H1 (cell line): ENCODE measurements at regions not wholly inside any gene's neighbourhood (a gene's known extent, or its start where the extent isn't known, plus 50 kb on each side); places are given as distances from the start of the nearest gene placed in this dataset.

ENCODE experiments used
- CTCF ChIA-PET: fragments of 300-600 bp; sonication (Branson Sonifier 250); formaldehyde crosslinking; loops from one replicate; lab custom pipeline; 2021; ENCODE audit not compliant: partially characterized antibody; lab: Charles Lee
- POLR2A ChIA-PET: fragments of 300-600 bp; sonication (Branson Sonifier 250); formaldehyde crosslinking; loops from one replicate; lab custom pipeline; 2021; ENCODE audit warnings: inconsistent platforms; ENCODE audit not compliant: partially characterized antibody; lab: Charles Lee
- DNase-seq, 2 experiments: peaks; one replicate each; pipeline versions ENCODE4 v3.0.0 to v3.0.0-alpha.2; 2010 to 2022; ENCODE audit warnings: low spot score in 2 of 2, low read depth in 1 of 2, mixed read lengths in 1 of 2
- FAIRE-seq: peaks from 2 replicates; lab custom pipeline; 2011; peaks lifted over from hg19 to GRCh38; lab: Jason Lieb, UNC
- H2AFZ ChIP-seq: 2 replicates; pipeline ENCODE4 v1.8.1; 2012; ENCODE audit warnings: low read length, inconsistent platforms
- H2AK5ac ChIP-seq: 2 replicates; pipeline ENCODE4 v1.6.1; 2013; ENCODE audit warnings: low read depth, low read length
- H2BK120ac ChIP-seq: replicated peaks from 2 replicates; pipeline ENCODE3; 2013; ENCODE audit warnings: low read depth, low read length, inconsistent platforms
- H2BK12ac ChIP-seq: 2 replicates; pipeline ENCODE4 v1.6.1; 2013; ENCODE audit warnings: low read depth, low read length
- H2BK15ac ChIP-seq: 2 replicates; pipeline ENCODE4 v1.6.1; 2013; ENCODE audit warnings: low read length
- H2BK20ac ChIP-seq: 2 replicates; pipeline ENCODE4 v1.6.1; 2013; ENCODE audit warnings: low read length
- H2BK5ac ChIP-seq: 2 replicates; pipeline ENCODE4 v1.6.1; 2013; ENCODE audit warnings: low read depth, low read length
- H3K14ac ChIP-seq: 2 replicates; pipeline ENCODE4 v1.6.1; 2013; ENCODE audit warnings: inconsistent platforms; ENCODE audit not compliant: insufficient read length
- H3K18ac ChIP-seq: 2 replicates; pipeline ENCODE4 v1.6.1; 2013; ENCODE audit warnings: low read length; ENCODE audit errors: extremely low read depth
- H3K23ac ChIP-seq: 2 replicates; pipeline ENCODE4 v1.6.1; 2013; ENCODE audit warnings: inconsistent platforms; ENCODE audit not compliant: insufficient read length
- H3K23me2 ChIP-seq: 2 replicates; pipeline ENCODE4 v1.6.1; 2013; ENCODE audit warnings: low read depth, low read length
- H3K27ac ChIP-seq: 2 replicates; pipeline ENCODE4 v1.6.1; 2011; ENCODE audit warnings: low read depth, low read length, inconsistent platforms
- H3K27me3 ChIP-seq, 4 experiments: replicated peaks in 1 of 4; 1 replicate in 1 of 4; 2 replicates in 3 of 4; pipeline versions ENCODE4 v1.6.1 to v1.8.1; 2011 to 2013; ENCODE audit warnings: low read length in 3 of 4, mild to moderate bottlenecking in 3 of 4, inconsistent platforms in 2 of 4, mixed read lengths in 2 of 4, moderate library complexity in 1 of 4; ENCODE audit not compliant: control insufficient read depth in 3 of 4, insufficient read depth in 3 of 4; ENCODE audit errors: extremely low read depth in 1 of 4
- H3K36me3 ChIP-seq, 4 experiments: 2 replicates each; pipeline versions ENCODE4 v1.6.1 to v1.8.1; 2011 to 2013; ENCODE audit warnings: mild to moderate bottlenecking in 4 of 4, low read length in 3 of 4, moderate library complexity in 2 of 4, control low read depth in 1 of 4, inconsistent platforms in 1 of 4; ENCODE audit not compliant: insufficient read depth in 4 of 4, control insufficient read depth in 2 of 4
- H3K4ac ChIP-seq: replicated peaks from 2 replicates; pipeline ENCODE3; 2013; ENCODE audit warnings: low read length, low read depth, mixed read lengths, inconsistent platforms; ENCODE audit not compliant: insufficient read length
- H3K4me1 ChIP-seq, 4 experiments: replicated peaks in 1 of 4; 1 replicate in 1 of 4; 2 replicates in 3 of 4; pipeline versions ENCODE4 v1.6.1 to v1.8.1; 2011 to 2013; ENCODE audit warnings: low read length in 3 of 4, inconsistent platforms in 2 of 4, mixed read lengths in 1 of 4; ENCODE audit not compliant: insufficient read depth in 4 of 4, control insufficient read depth in 3 of 4
- H3K4me2 ChIP-seq, 2 experiments: 2 replicates each; pipeline versions ENCODE4 v1.6.1 to v1.8.1; 2011 to 2013; ENCODE audit warnings: low read depth in 2 of 2, low read length in 2 of 2, control low read depth in 1 of 2, inconsistent platforms in 1 of 2, mild to moderate bottlenecking in 1 of 2; ENCODE audit not compliant: insufficient read depth in 1 of 2
- H3K4me3 ChIP-seq, 4 experiments: fragments of 200-600, 300-600 bp in 1 of 4; sonication (generic), shearing (Covaris generic), sonication (Bioruptor Twin) in 1 of 4; 2 replicates each; pipeline versions ENCODE4 v1.5.1 to v1.8.1; 2011 to 2016; ENCODE audit warnings: low read length in 4 of 4, low read depth in 3 of 4, control low read depth in 2 of 4, inconsistent platforms in 2 of 4, mild to moderate bottlenecking in 2 of 4, mixed read lengths in 1 of 4, moderate library complexity in 1 of 4; ENCODE audit not compliant: insufficient read depth in 2 of 4; ENCODE audit errors: extremely low read depth in 1 of 4
- H3K56ac ChIP-seq: replicated peaks from 2 replicates; pipeline ENCODE3; 2013; ENCODE audit warnings: low read depth, mild to moderate bottlenecking, mixed read lengths, low read length, inconsistent platforms; ENCODE audit not compliant: insufficient read length
- H3K79me1 ChIP-seq: 2 replicates; pipeline ENCODE4 v1.6.1; 2013; ENCODE audit warnings: low read depth, low read length, control low read depth
- H3K79me2 ChIP-seq, 2 experiments: 2 replicates each; pipeline versions ENCODE4 v1.6.1 to v1.8.1; 2012 to 2013; ENCODE audit warnings: low read length in 2 of 2, mild to moderate bottlenecking in 2 of 2, inconsistent platforms in 1 of 2; ENCODE audit not compliant: insufficient read depth in 2 of 2, control insufficient read depth in 1 of 2
- H3K9ac ChIP-seq, 4 experiments: replicated peaks in 1 of 4; 1 replicate in 1 of 4; 2 replicates in 3 of 4; pipeline versions ENCODE4 v1.6.1 to v1.8.1; 2011 to 2013; ENCODE audit warnings: low read depth in 3 of 4, low read length in 3 of 4, control low read depth in 2 of 4, mild to moderate bottlenecking in 2 of 4, moderate library complexity in 2 of 4, inconsistent platforms in 1 of 4; ENCODE audit errors: extremely low read depth in 1 of 4
- H3K9me3 ChIP-seq, 2 experiments: 2 replicates each; pipeline versions ENCODE4 v1.6.1 to v1.8.1; 2012 to 2013; ENCODE audit warnings: mild to moderate bottlenecking in 2 of 2, moderate library complexity in 2 of 2, control low read depth in 1 of 2, inconsistent platforms in 1 of 2, low read depth in 1 of 2, low read length in 1 of 2, mixed read lengths in 1 of 2; ENCODE audit not compliant: insufficient read depth in 2 of 2
- H4K20me1 ChIP-seq, 2 experiments: replicated peaks in 1 of 2; 2 replicates each; pipeline versions ENCODE3 to v1.8.1; 2011 to 2013; ENCODE audit warnings: inconsistent platforms in 2 of 2, low read length in 2 of 2, mild to moderate bottlenecking in 1 of 2; ENCODE audit not compliant: insufficient read depth in 2 of 2, control insufficient read depth in 1 of 2
- H4K5ac ChIP-seq: 2 replicates; pipeline ENCODE4 v1.6.1; 2013; ENCODE audit warnings: low read length, low read depth, mixed read lengths, inconsistent platforms; ENCODE audit not compliant: insufficient read length
- H4K8ac ChIP-seq: 2 replicates; pipeline ENCODE4 v1.8.0; 2013; ENCODE audit warnings: mild to moderate bottlenecking, moderate library complexity, low read length, inconsistent platforms; ENCODE audit not compliant: insufficient read depth; ENCODE audit errors: extremely low read depth
- H4K91ac ChIP-seq: replicated peaks from 2 replicates; pipeline ENCODE3; 2013; ENCODE audit warnings: low read length, mixed read lengths, inconsistent platforms; ENCODE audit not compliant: insufficient read length
- ATF2 ChIP-seq: IDR thresholded peaks from 2 replicates; pipeline ENCODE4 v1.6.1; 2012; ENCODE audit warnings: low read length, inconsistent platforms
- BCL11A ChIP-seq, 2 experiments: IDR thresholded peaks; one replicate each; pipeline ENCODE4 v1.6.1; 2011; ENCODE audit warnings: low read depth in 2 of 2, low read length in 2 of 2, mild to moderate bottlenecking in 2 of 2
- CBX5 ChIP-seq: fragments of 300-800, 300-1000 bp; sonication (generic); IDR thresholded peaks from 2 replicates; pipeline ENCODE4 v1.7.1; 2016; ENCODE audit warnings: antibody characterized with exemption, low read length, low read depth
- CBX8 ChIP-seq: fragments of 300-800, 300-1000 bp; sonication (generic); IDR thresholded peaks from 2 replicates; pipeline ENCODE4 v1.7.1; 2016; ENCODE audit warnings: low read depth, low read length, borderline replicate concordance
- CHD1 ChIP-seq: IDR thresholded peaks from 2 replicates; pipeline ENCODE4 v1.6.1; 2012; ENCODE audit warnings: low read depth, low read length, improper control_type of control experiment
- HDAC6 ChIP-seq: IDR thresholded peaks from one replicate; pipeline ENCODE4 v1.7.1; 2012; ENCODE audit warnings: low read depth, mild to moderate bottlenecking, inconsistent platforms, low read length, moderate library complexity
- KDM1A ChIP-seq: fragments of 200-600, 300-600 bp; sonication (generic); IDR thresholded peaks from 2 replicates; pipeline ENCODE4 v1.7.1; 2016; ENCODE audit warnings: mild to moderate bottlenecking, low read length, borderline replicate concordance
- POLR2A ChIP-seq, 2 experiments: IDR thresholded peaks; 1 replicate in 1 of 2; 2 replicates in 1 of 2; pipeline ENCODE4 v1.6.1; 2011; ENCODE audit warnings: low read depth in 2 of 2, low read length in 2 of 2, mild to moderate bottlenecking in 2 of 2; ENCODE audit errors: control extremely low read depth in 1 of 2
- POU5F1 ChIP-seq: IDR thresholded peaks from 2 replicates; pipeline ENCODE4 v1.6.1; 2011; ENCODE audit warnings: low read depth, mild to moderate bottlenecking, low read length, moderate library complexity
- SIRT6 ChIP-seq: IDR thresholded peaks from one replicate; pipeline ENCODE4 v1.7.1; 2012; ENCODE audit warnings: low read length, inconsistent platforms
- SP1 ChIP-seq: IDR thresholded peaks from 2 replicates; pipeline ENCODE4 v1.6.1; 2011; ENCODE audit warnings: low read depth, low read length
- SRF ChIP-seq: IDR thresholded peaks from 2 replicates; pipeline ENCODE4 v1.6.1; 2011; ENCODE audit warnings: mild to moderate bottlenecking, low read depth, low read length, moderate library complexity
- TAF7 ChIP-seq: optimal IDR thresholded peaks from 2 replicates; pipeline ENCODE3; 2011; ENCODE audit warnings: low read depth, mild to moderate bottlenecking, inconsistent platforms, low read length, moderate library complexity, borderline replicate concordance
- ZNF274 ChIP-seq: IDR thresholded peaks from 2 replicates; pipeline ENCODE4 v1.7.0; 2012; ENCODE audit warnings: low read length, borderline replicate concordance; ENCODE audit errors: extremely low read depth
- WGBS, 2 experiments: shearing (Covaris generic) in 1 of 2; methylation state at CpG; one replicate each; pipeline versions ENCODE4 v1.1.6 to v1.1.7; 2013 to 2015; ENCODE audit warnings: low lambda C conversion rate in 2 of 2, mixed read lengths in 2 of 2, inconsistent platforms in 1 of 2, low coverage in 1 of 2, missing lambda C conversion rate in 1 of 2; ENCODE audit not compliant: insufficient replicate concordance in 2 of 2, insufficient coverage in 1 of 2, insufficient read length in 1 of 2; ENCODE audit errors: extremely low coverage in 1 of 2, missing lambda C conversion rate in 1 of 2; 5-methylcytosine and 5-hydroxymethylcytosine counted together

GRCh38 chr6:113662688-113663333, 194.3 kb upstream of the MARCKS start:
- 97% methylated on average over 2 of the region's 2 CpGs; no CpG with 5 or more reads in 1 of the 2 experiments for WGBS, 2 experiments
- Histone ChIP-seq H2BK5ac (no peak overlapping the region), H3K9me3 (no peaks in the 10 kb centered on the region), H3K9ac (no peak overlapping the region), H2BK20ac (no peak overlapping the region), H4K8ac (no peak overlapping the region), H4K20me1 (no peaks in the 10 kb centered on the region), H2BK12ac (no peak overlapping the region), H3K14ac (no peak overlapping the region), H3K36me3 (no peaks in the 10 kb centered on the region), H3K4me2 (no peak overlapping the region), H2BK15ac (no peak overlapping the region), H3K79me1 (no peaks in the 10 kb centered on the region), H3K4me3 (no peak overlapping the region), H4K5ac (no peak overlapping the region), H2BK120ac (no peak overlapping the region), H3K4ac (no peak overlapping the region), H3K79me2 (no peaks in the 10 kb centered on the region), H3K18ac (no peak overlapping the region), H3K4me1 (no peaks in the 10 kb centered on the region), H3K23ac (no peak overlapping the region), H3K23me2 (no peaks in the 10 kb centered on the region; the same call in 1 of the 2 replicates), H2AK5ac (no peak overlapping the region), H3K27ac (no peak overlapping the region), H4K91ac (no peak overlapping the region), H3K27me3 (no peaks in the 10 kb centered on the region), H2AFZ (no peak overlapping the region), H3K56ac (no peak overlapping the region)
- FAIRE-seq (no peak), DNase-seq (no peak)
- ChIA-PET CTCF (interaction anchor here (1.5 to 1.7 kb wide), 2 partner anchors 52 to 216 kb away, joined by 3 to 5 read pairs; no protein-coding TSS in a partner anchor), POLR2A (no interaction called here)
- TF ChIP-seq CHD1 (no peak), CBX5 (no peak), ATF2 (no peak), SP1 (no peak), HDAC6 (no peak), POU5F1 (no peak), SIRT6 (no peak), ZNF274 (no peak), KDM1A (no peak), CBX8 (no peak), POLR2A (IDR thresholded peaks at IDR 0.05; ENCODE audit: control extremely low read depth in 1 of 2, low read depth in 2 of 2, low read length in 2 of 2) (no peak), SRF (no peak), TAF7 (no peak), BCL11A (IDR thresholded peaks at IDR 0.05; ENCODE audit: low read depth in 2 of 2, low read length in 2 of 2) (no peak)
